SK-N-MC (cell line): ENCODE measurements at regions not wholly inside any gene's neighbourhood (a gene's known extent, or its start where the extent isn't known, plus 50 kb on each side); places are given as distances from the start of the nearest gene placed in this dataset.

ENCODE experiments used
- EZH2 ChIP-seq: fragments of 200-600 bp; sonication (generic); IDR thresholded peaks from one replicate; pipeline ENCODE4 v1.6.1; 2017; ENCODE audit warnings: antibody characterized with exemption
- FOXP2 ChIP-seq: optimal IDR thresholded peaks from 2 replicates; pipeline ENCODE3; 2011; ENCODE audit warnings: mild to moderate bottlenecking, moderate library complexity; ENCODE audit not compliant: insufficient read depth; ENCODE audit errors: extremely low read length, control extremely low read depth
- POLR2AphosphoS5 ChIP-seq: IDR thresholded peaks from 2 replicates; pipeline ENCODE4 v1.6.1; 2012; ENCODE audit warnings: mild to moderate bottlenecking, low read depth, low read length, borderline replicate concordance

DNA sequence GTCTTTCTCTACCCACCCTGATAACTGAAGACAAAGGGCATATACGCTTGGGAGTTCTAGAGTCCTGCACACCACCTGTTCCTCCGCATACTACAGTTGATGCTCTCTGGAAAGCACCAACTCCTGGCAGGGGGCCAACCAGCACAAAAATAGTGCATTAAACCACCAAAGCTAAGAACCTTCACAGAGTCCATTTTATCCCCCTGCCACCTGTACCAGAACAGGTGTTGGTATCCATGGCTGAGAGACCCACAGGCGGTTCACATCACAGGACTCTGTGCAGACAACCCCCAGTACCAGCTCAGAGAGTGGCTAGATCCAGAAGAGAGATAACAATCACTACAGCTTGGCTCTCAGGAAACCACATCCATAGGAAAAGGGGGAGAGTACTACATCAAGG is 114.4 kb upstream of the POU1F1 start:
- TF ChIP-seq POLR2AphosphoS5, result no peak
- TF ChIP-seq EZH2, result no peak
- TF ChIP-seq FOXP2, result no peak
